Omental fat pad (tissue), 3 donors: ENCODE measurements at regions not wholly inside any gene's neighbourhood (a gene's known extent, or its start where the extent isn't known, plus 50 kb on each side); places are given as distances from the start of the nearest gene placed in this dataset.

Source experiments
- ATAC-seq: fragments of 150-250 bp; one replicate; pipeline ENCODE4 v1.9.1; 2016; ENCODE audit warnings: mild to moderate bottlenecking, moderate library complexity; ENCODE audit not compliant: low FRiP score
- DNase-seq: peaks from one replicate; pipeline ENCODE4 v3.0.0-alpha.2; 2019; ENCODE audit warnings: low spot score
- CTCF ChIP-seq, 3 donors: fragments of 450-650 bp; IDR thresholded peaks; one replicate each; pipeline ENCODE4 v1.5.1; 2016 to 2017; ENCODE audit warnings: antibody characterized with exemption in 3 of 3, mild to moderate bottlenecking in 3 of 3, moderate library complexity in 2 of 3

DNA sequence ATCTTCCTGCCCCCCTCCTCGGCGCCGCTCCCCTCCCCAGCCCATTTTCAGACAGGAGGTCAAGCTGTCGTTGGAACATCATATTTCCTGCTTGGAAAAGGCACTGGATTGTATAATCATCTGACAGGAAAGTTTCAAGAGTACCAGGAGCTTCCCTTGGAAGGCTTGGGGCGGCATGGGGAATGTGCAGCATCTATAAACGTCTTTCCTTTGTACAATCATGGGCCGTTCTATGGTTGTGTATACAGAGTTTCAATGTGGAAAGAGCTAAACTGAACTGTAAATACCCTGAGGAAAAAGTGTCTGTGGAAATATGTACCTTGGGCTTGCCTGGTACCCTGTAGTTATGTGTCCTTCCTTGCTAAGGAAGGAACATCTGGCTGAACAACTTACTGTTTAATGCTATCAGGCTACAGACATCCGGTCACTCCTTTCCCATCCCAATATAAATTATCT is 368.1 kb upstream of the ADGRL2 start:
- no peak for TF ChIP-seq CTCF (IDR thresholded peaks at IDR 0.05)
- ATAC-seq: no peak
- no peak for DNase-seq

DNA sequence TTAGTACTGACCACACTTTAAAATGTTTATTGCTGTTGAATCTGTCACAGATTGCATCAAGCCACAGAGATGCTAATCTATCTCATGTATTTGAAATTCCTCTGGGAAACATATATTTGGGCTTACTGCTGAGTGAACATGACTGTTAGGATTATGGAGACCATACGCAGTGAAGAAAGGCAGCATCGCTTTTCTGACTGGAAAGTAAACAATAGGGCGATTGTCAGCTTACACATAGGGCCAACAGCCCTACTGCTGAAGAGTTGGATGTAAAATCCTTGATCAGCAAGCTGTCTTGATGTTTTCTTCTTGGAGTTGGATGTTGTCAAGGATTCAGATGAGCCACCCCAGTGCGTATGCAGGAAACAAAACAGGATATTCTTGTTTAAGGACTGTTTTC is 368.7 kb upstream of the ADGRL2 start:
- no peak for TF ChIP-seq CTCF (IDR thresholded peaks at IDR 0.05)
- no peak for DNase-seq
- ATAC-seq: no peak

DNA sequence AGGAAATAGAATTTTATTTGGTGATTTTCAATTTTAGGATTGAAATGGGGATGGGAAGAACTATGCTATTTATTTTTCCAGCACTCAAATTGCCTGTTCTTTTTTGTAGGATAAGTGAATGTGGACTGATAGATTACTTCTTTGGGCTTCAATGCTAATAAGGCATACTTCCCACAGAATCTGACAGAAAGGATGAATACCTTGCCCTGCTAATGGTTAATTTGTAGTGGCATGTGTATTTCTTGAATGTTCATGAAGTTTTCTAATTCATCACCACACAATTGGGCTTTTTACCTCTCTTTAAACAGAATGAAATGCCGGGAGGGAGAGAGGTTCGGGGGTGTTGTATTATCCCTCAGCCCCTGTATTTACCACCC is 369.1 kb upstream of the ADGRL2 start:
- TF ChIP-seq CTCF (IDR thresholded peaks at IDR 0.05): no peak
- ATAC-seq: no peak
- no peak for DNase-seq

DNA sequence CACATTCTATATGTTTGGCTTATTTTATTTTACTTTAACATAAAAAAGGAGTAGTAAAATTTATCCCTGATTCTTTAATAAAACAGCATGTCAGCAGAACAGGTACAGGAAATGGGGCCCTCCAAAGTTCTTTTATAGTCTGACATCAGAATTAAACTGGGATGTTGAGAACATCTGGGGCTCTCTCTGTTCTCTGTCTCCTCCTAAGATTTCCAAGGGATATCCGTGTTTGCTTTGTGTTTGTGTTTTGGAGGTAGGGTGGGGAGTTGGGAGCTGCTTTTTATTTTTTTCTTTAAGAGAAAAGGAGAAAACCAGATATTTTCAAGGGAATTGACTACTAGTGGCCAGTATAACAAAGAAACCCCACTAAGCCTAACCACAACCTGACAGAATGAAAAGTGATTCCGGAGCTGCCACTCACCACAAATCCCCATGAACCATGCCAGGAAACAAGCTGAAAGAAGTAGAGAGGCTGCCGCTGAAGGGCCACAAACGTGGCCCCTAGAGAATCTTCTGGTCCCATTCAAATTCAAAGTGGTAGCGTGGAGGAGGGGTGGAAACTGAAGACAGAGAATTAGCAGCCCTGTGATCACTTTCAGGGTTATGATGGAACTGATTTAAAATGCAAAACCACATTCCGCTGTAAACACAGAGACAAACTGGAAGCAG is 369.6 kb upstream of the ADGRL2 start:
- no peak for TF ChIP-seq CTCF (IDR thresholded peaks at IDR 0.05)
- no peak for ATAC-seq
- no peak for DNase-seq

DNA sequence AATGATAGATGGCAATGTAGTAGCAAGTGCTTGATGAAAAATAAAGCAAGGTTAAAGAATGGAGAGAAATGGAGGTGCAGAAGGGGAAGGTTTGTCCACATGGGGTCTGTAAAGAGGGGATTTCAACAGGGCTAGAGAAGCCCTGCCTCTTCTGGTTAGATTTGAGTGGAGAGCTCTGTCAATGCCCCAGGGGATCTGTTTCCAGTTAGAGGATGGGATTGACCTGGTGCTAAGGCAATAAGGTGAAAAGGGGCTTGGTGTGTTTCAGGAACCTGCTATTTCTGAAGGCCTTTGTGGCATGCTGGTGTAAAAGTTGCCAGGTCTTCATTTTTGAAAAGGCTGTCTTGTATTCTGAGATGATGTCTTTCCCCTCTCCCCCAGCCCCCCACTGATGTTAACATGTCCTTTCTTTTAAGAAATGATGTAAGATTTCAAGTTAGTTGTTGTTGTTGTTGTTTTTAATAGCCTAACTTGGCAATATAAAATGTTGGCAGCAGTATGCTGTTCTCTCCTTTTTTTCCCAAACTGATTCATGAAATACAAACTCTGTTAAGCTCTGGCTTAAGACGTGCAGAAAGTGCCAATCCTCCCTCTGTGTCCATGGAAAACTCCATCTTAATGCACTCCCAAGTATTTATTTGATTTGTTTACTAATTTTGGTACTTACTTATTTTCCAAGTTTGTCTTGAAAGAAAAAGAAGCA is 370.3 kb upstream of the ADGRL2 start:
- ATAC-seq (no peak), DNase-seq (no peak)
- no peak for TF ChIP-seq CTCF (IDR thresholded peaks at IDR 0.05)

GRCh38 chr1:81428998-81429397 is 371.7 kb upstream of the ADGRL2 start:
- no peak for TF ChIP-seq CTCF (IDR thresholded peaks at IDR 0.05)
- ATAC-seq: no peak
- no peak for DNase-seq

- no peak for TF ChIP-seq CTCF (IDR thresholded peaks at IDR 0.05)
- ATAC-seq: no peak
- DNase-seq: no peak
These were observed 375.9 kb upstream of the ADGRL2 start for GRCh38 chr1:81424816-81425215.
